ENCODE measurements at regions not wholly inside any gene's neighbourhood (a gene's known extent, or its start where the extent isn't known, plus 50 kb on each side); places are given as distances from the start of the nearest gene placed in this dataset.

DNA sequence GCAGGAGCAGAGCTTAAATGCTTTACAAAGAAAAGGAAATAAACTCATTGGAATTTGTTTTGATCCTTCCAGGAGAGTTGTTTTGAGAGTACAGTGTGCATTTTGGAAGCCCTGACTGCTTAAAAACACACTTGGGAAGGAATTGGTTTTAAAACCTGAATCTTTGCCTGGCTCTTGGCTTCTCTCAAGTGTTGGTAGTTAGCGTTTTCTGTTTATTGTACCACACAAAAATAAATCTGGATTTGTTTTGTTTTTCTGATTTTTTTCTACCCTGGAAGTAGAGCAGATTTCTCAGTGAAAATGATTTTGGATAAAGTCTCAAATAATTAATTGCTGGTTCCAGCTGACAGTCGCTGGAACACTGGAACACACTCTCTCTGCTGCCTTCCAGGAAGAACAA, 90.6 kb downstream of the CHST2 start:
- TF ChIP-seq, protein P1, sequence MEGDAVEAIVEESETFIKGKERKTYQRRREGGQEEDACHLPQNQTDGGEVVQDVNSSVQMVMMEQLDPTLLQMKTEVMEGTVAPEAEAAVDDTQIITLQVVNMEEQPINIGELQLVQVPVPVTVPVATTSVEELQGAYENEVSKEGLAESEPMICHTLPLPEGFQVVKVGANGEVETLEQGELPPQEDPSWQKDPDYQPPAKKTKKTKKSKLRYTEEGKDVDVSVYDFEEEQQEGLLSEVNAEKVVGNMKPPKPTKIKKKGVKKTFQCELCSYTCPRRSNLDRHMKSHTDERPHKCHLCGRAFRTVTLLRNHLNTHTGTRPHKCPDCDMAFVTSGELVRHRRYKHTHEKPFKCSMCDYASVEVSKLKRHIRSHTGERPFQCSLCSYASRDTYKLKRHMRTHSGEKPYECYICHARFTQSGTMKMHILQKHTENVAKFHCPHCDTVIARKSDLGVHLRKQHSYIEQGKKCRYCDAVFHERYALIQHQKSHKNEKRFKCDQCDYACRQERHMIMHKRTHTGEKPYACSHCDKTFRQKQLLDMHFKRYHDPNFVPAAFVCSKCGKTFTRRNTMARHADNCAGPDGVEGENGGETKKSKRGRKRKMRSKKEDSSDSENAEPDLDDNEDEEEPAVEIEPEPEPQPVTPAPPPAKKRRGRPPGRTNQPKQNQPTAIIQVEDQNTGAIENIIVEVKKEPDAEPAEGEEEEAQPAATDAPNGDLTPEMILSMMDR (IDR thresholded peaks at IDR 0.05) = no peak
- no peak for TF ChIP-seq EP300 (IDR thresholded peaks at IDR 0.05)
- TF ChIP-seq ZFP36 (IDR thresholded peaks at IDR 0.05; ENCODE audit: borderline replicate concordance, partially characterized antibody) = no peak
- TF ChIP-seq, protein P2, sequence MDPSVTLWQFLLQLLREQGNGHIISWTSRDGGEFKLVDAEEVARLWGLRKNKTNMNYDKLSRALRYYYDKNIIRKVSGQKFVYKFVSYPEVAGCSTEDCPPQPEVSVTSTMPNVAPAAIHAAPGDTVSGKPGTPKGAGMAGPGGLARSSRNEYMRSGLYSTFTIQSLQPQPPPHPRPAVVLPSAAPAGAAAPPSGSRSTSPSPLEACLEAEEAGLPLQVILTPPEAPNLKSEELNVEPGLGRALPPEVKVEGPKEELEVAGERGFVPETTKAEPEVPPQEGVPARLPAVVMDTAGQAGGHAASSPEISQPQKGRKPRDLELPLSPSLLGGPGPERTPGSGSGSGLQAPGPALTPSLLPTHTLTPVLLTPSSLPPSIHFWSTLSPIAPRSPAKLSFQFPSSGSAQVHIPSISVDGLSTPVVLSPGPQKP (IDR thresholded peaks at IDR 0.05; ENCODE audit: low read depth, low read length) = no peak
- TF ChIP-seq, protein P3, sequence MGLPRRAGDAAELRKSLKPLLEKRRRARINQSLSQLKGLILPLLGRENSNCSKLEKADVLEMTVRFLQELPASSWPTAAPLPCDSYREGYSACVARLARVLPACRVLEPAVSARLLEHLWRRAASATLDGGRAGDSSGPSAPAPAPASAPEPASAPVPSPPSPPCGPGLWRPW (IDR thresholded peaks at IDR 0.05) = no peak
- TF ChIP-seq, protein P4, sequence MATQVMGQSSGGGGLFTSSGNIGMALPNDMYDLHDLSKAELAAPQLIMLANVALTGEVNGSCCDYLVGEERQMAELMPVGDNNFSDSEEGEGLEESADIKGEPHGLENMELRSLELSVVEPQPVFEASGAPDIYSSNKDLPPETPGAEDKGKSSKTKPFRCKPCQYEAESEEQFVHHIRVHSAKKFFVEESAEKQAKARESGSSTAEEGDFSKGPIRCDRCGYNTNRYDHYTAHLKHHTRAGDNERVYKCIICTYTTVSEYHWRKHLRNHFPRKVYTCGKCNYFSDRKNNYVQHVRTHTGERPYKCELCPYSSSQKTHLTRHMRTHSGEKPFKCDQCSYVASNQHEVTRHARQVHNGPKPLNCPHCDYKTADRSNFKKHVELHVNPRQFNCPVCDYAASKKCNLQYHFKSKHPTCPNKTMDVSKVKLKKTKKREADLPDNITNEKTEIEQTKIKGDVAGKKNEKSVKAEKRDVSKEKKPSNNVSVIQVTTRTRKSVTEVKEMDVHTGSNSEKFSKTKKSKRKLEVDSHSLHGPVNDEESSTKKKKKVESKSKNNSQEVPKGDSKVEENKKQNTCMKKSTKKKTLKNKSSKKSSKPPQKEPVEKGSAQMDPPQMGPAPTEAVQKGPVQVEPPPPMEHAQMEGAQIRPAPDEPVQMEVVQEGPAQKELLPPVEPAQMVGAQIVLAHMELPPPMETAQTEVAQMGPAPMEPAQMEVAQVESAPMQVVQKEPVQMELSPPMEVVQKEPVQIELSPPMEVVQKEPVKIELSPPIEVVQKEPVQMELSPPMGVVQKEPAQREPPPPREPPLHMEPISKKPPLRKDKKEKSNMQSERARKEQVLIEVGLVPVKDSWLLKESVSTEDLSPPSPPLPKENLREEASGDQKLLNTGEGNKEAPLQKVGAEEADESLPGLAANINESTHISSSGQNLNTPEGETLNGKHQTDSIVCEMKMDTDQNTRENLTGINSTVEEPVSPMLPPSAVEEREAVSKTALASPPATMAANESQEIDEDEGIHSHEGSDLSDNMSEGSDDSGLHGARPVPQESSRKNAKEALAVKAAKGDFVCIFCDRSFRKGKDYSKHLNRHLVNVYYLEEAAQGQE (IDR thresholded peaks at IDR 0.05) = no peak
